H9 (cell line): ENCODE measurements at regions not wholly inside any gene's neighbourhood (a gene's known extent, or its start where the extent isn't known, plus 50 kb on each side); places are given as distances from the start of the nearest gene placed in this dataset.

ENCODE experiments used
- DNase-seq: peaks from one replicate; pipeline ENCODE4 v3.0.0-alpha.2; 2017
- H2AFZ ChIP-seq: one replicate; pipeline ENCODE4 v1.6.1; 2013; ENCODE audit warnings: mild to moderate bottlenecking, low read length, control low read depth, moderate library complexity
- H2AK5ac ChIP-seq: 2 replicates; pipeline ENCODE4 v1.6.1; 2013; ENCODE audit warnings: low read length, control low read depth, mixed read lengths; ENCODE audit not compliant: insufficient read length
- H2BK120ac ChIP-seq: one replicate; pipeline ENCODE4 v1.6.1; 2013; ENCODE audit warnings: low read depth, mild to moderate bottlenecking, low read length, control low read depth, inconsistent platforms; ENCODE audit not compliant: poor library complexity, severe bottlenecking
- H2BK12ac ChIP-seq: 2 replicates; pipeline ENCODE4 v1.6.1; 2013; ENCODE audit warnings: low read length, control low read depth, mixed read lengths, low read depth; ENCODE audit not compliant: insufficient read length
- H2BK15ac ChIP-seq: 2 replicates; pipeline ENCODE4 v1.6.1; 2013; ENCODE audit warnings: low read depth, low read length, control low read depth
- H2BK20ac ChIP-seq: one replicate; pipeline ENCODE4 v1.6.1; 2013; ENCODE audit warnings: low read depth, mild to moderate bottlenecking, low read length, control low read depth, inconsistent platforms; ENCODE audit not compliant: poor library complexity, severe bottlenecking
- H2BK5ac ChIP-seq: 2 replicates; pipeline ENCODE4 v1.6.1; 2013; ENCODE audit warnings: low read length, control low read depth, mixed read lengths; ENCODE audit not compliant: insufficient read length
- H3K14ac ChIP-seq: 2 replicates; pipeline ENCODE4 v1.6.1; 2013; ENCODE audit warnings: low read length, control low read depth; ENCODE audit not compliant: insufficient read depth
- H3K18ac ChIP-seq: 2 replicates; pipeline ENCODE4 v1.6.1; 2013; ENCODE audit warnings: low read depth, mild to moderate bottlenecking, mixed read lengths, low read length, control low read depth; ENCODE audit not compliant: insufficient read length
- H3K23ac ChIP-seq: 2 replicates; pipeline ENCODE4 v1.6.1; 2013; ENCODE audit warnings: low read length, control low read depth, mixed read lengths, low read depth; ENCODE audit not compliant: insufficient read length
- H3K23me2 ChIP-seq: 2 replicates; pipeline ENCODE4 v1.6.1; 2013; ENCODE audit warnings: low read depth, mild to moderate bottlenecking, mixed read lengths, low read length, control low read depth; ENCODE audit not compliant: insufficient read length, poor library complexity, severe bottlenecking
- H3K27ac ChIP-seq: 2 replicates; pipeline ENCODE4 v1.5.1; 2013; ENCODE audit warnings: low read length, control low read depth, mixed read lengths, low read depth; ENCODE audit not compliant: insufficient read length
- H3K27me3 ChIP-seq: 2 replicates; pipeline ENCODE4 v1.6.1; 2013; ENCODE audit warnings: low read length, control low read depth, inconsistent platforms; ENCODE audit not compliant: insufficient read depth
- H3K4ac ChIP-seq: 2 replicates; pipeline ENCODE4 v1.6.1; 2013; ENCODE audit warnings: low read depth, mild to moderate bottlenecking, control low read depth, inconsistent platforms, low read length, moderate library complexity
- H3K4me1 ChIP-seq: 2 replicates; pipeline ENCODE4 v1.6.1; 2013; ENCODE audit warnings: low read length, control low read depth, inconsistent platforms; ENCODE audit not compliant: insufficient read depth
- H3K4me2 ChIP-seq: 2 replicates; pipeline ENCODE4 v1.6.1; 2013; ENCODE audit warnings: low read length, control low read depth, mixed read lengths; ENCODE audit not compliant: insufficient read length, insufficient read depth
- H3K56ac ChIP-seq: 2 replicates; pipeline ENCODE4 v1.6.1; 2013; ENCODE audit warnings: low read depth, mild to moderate bottlenecking, mixed read lengths, low read length, control low read depth; ENCODE audit not compliant: insufficient read length
- H3K79me1 ChIP-seq: 2 replicates; pipeline ENCODE4 v1.6.1; 2013; ENCODE audit warnings: low read depth, mild to moderate bottlenecking, moderate library complexity, low read length, control low read depth, inconsistent platforms; ENCODE audit not compliant: insufficient read depth, poor library complexity, severe bottlenecking
- H3K79me2 ChIP-seq: 2 replicates; pipeline ENCODE4 v1.6.1; 2013; ENCODE audit warnings: low read length, control low read depth, inconsistent platforms; ENCODE audit not compliant: insufficient read depth
- H3K9ac ChIP-seq: 2 replicates; pipeline ENCODE4 v1.6.1; 2013; ENCODE audit warnings: low read length, control low read depth, mixed read lengths; ENCODE audit not compliant: insufficient read length; ENCODE audit errors: extremely low read depth
- H3K9me3 ChIP-seq: one replicate; pipeline ENCODE4 v1.6.1; 2013; ENCODE audit warnings: low read depth, low read length, inconsistent platforms; ENCODE audit not compliant: control insufficient read depth
- H3T11ph ChIP-seq: one replicate; pipeline ENCODE4 v1.6.1; 2013; ENCODE audit warnings: mild to moderate bottlenecking, low read length, control low read depth, inconsistent platforms
- H4K20me1 ChIP-seq: one replicate; pipeline ENCODE4 v1.6.1; 2013; ENCODE audit not compliant: control insufficient read depth, insufficient read length, insufficient read depth
- H4K5ac ChIP-seq: 2 replicates; pipeline ENCODE4 v1.6.1; 2013; ENCODE audit warnings: low read depth, mild to moderate bottlenecking, mixed read lengths, low read length, control low read depth; ENCODE audit not compliant: insufficient read length
- H4K8ac ChIP-seq: replicated peaks from 2 replicates; pipeline ENCODE4 v1.6.1; 2013; ENCODE audit warnings: low read length, control low read depth, mixed read lengths, low read depth; ENCODE audit not compliant: insufficient read length
- H4K91ac ChIP-seq: 2 replicates; pipeline ENCODE4 v1.6.1; 2013; ENCODE audit warnings: low read depth, mild to moderate bottlenecking, moderate library complexity, mixed read lengths, low read length, control low read depth; ENCODE audit not compliant: insufficient read length
- H3K27ac Mint-ChIP-seq, 3 experiments: 2 replicates in 2 of 3; 3 replicates in 1 of 3; pipeline ENCODE4 v1.8.0; 2020 to 2021; ENCODE audit warnings: mixed read lengths in 3 of 3, mild to moderate bottlenecking in 1 of 3, moderate library complexity in 1 of 3
- H3K27me3 Mint-ChIP-seq: 2 replicates; pipeline ENCODE4 v1.8.0; 2021; ENCODE audit warnings: low read depth, mild to moderate bottlenecking, moderate library complexity, mixed read lengths
- H3K36me3 Mint-ChIP-seq, 3 experiments: 2 replicates in 2 of 3; 3 replicates in 1 of 3; pipeline ENCODE4 v1.8.0; 2020 to 2021; ENCODE audit warnings: low read depth in 3 of 3, mixed read lengths in 3 of 3; ENCODE audit not compliant: insufficient read depth in 1 of 3
- H3K4me1 Mint-ChIP-seq, 2 experiments: 2 replicates each; pipeline ENCODE4 v1.8.0; 2020; ENCODE audit warnings: mixed read lengths in 2 of 2
- H3K4me3 Mint-ChIP-seq, 2 experiments: 2 replicates in 1 of 2; 3 replicates in 1 of 2; pipeline ENCODE4 v1.8.0; 2020 to 2021; ENCODE audit warnings: mild to moderate bottlenecking in 2 of 2, mixed read lengths in 2 of 2, moderate library complexity in 1 of 2
- H3K9me3 Mint-ChIP-seq, 2 experiments: 2 replicates in 1 of 2; 3 replicates in 1 of 2; pipeline ENCODE4 v1.8.0; 2020; ENCODE audit warnings: mild to moderate bottlenecking in 2 of 2, mixed read lengths in 2 of 2, moderate library complexity in 1 of 2
- CTCF ChIP-seq: fragments of 200-600 bp; sonication (generic); conservative IDR thresholded peaks from 3 replicates; pipeline ENCODE4 v1.8.0; 2021; ENCODE audit warnings: antibody characterized with exemption, mild to moderate bottlenecking
- WGBS: extraction: QIAGEN DNeasy Blood & Tissue Kit; methylation state at CpG from one replicate; pipeline ENCODE4 v1.1.7; 2013; ENCODE audit warnings: missing lambda C conversion rate, low lambda C conversion rate, mixed read lengths; ENCODE audit not compliant: insufficient read length; ENCODE audit errors: extremely low coverage; 5-methylcytosine and 5-hydroxymethylcytosine counted together

- H3K18ac ChIP-seq: no peak overlapping the region
- H2BK20ac ChIP-seq: no peak overlapping the region
- Mint-ChIP-seq H3K4me1 (peaks cover 9% of the 10 kb centered on the region in 2 experiments), H3K27ac (no peak overlapping the region), H3K9me3 (peaks cover 5% of the 10 kb centered on the region in 2 experiments; a peak in 2 of 5 replicates), H3K4me3 (no peak overlapping the region), H3K27me3 (no peaks in the 10 kb centered on the region), H3K36me3 (peaks cover 0 to 4% (median 4%) of the 10 kb centered on the region in 3 experiments; a peak in 4 of 7 replicates)
- no peak overlapping the region for H3K23ac ChIP-seq
- no peaks in the 10 kb centered on the region for H3K9me3 ChIP-seq
- H3K4ac ChIP-seq: no peak overlapping the region
- H3K27me3 ChIP-seq: no peaks in the 10 kb centered on the region
- H4K8ac ChIP-seq: no peak overlapping the region
- no peak overlapping the region for H4K91ac ChIP-seq
- H2BK15ac ChIP-seq: no peak overlapping the region
- no peaks in the 10 kb centered on the region for H4K20me1 ChIP-seq
- no peak overlapping the region for H2AFZ ChIP-seq
- H2AK5ac ChIP-seq: no peak overlapping the region
- H3K4me1 ChIP-seq: peaks cover 3% of the 10 kb centered on the region; the same call in 1 of the 2 replicates
- H3K9ac ChIP-seq: no peak overlapping the region
- H2BK12ac ChIP-seq: no peak overlapping the region
- DNase-seq: no peak
- H3K56ac ChIP-seq: no peak overlapping the region
- H3K79me2 ChIP-seq: no peaks in the 10 kb centered on the region
- H3K23me2 ChIP-seq: no peaks in the 10 kb centered on the region
- no CpG with 5 or more reads among the region's 6 CpGs for WGBS
- H2BK5ac ChIP-seq: no peak overlapping the region
- H3K27ac ChIP-seq: no peak overlapping the region
- no peak overlapping the region for H3T11ph ChIP-seq
- no peak for TF ChIP-seq CTCF
- no peaks in the 10 kb centered on the region for H3K79me1 ChIP-seq
- H4K5ac ChIP-seq: no peak overlapping the region
- H2BK120ac ChIP-seq: no peak overlapping the region
- no peak overlapping the region for H3K4me2 ChIP-seq
- H3K14ac ChIP-seq: no peak overlapping the region
These were observed 83.9 kb upstream of the SLC39A10 start for GRCh38 chr2:195572895-195573683.
